ENCODE measurements at regions not wholly inside any gene's neighbourhood (a gene's known extent, or its start where the extent isn't known, plus 50 kb on each side); places are given as distances from the start of the nearest gene placed in this dataset.

- no peaks in the 10 kb centered on the region for H3K27me3 ChIP-seq (ENCODE audit: control insufficient read depth, insufficient read depth, low read length)
- H3K4me3 ChIP-seq (ENCODE audit: low read length): no peak overlapping the region
- DNase-seq (ENCODE audit: low read depth, low spot score): no peak
- no peaks in the 10 kb centered on the region for H3K9me3 ChIP-seq (ENCODE audit: control insufficient read depth, insufficient read depth, low read length)
- no peaks in the 10 kb centered on the region for H3K4me1 ChIP-seq (ENCODE audit: control insufficient read depth, insufficient read depth, low read length)
- no peaks in the 10 kb centered on the region for H3K36me3 ChIP-seq (ENCODE audit: control insufficient read depth, insufficient read depth, low read length)
- no CpG with 5 or more reads among the region's 3 CpGs for WGBS (ENCODE audit: insufficient coverage, insufficient read length)
- no peak overlapping the region for H3K27ac ChIP-seq (ENCODE audit: low read length)
Measured at GRCh38 chr5:2891781-2892180, 140.3 kb upstream of the IRX2 start.

GRCh38 chr5:2890011-2890410 lies 138.5 kb upstream of the IRX2 start:
- Histone ChIP-seq H3K4me1 (ENCODE audit: control insufficient read depth, insufficient read depth, low read length) (no peaks in the 10 kb centered on the region), H3K4me3 (ENCODE audit: low read length) (no peak overlapping the region), H3K27ac (ENCODE audit: low read length) (no peak overlapping the region), H3K36me3 (ENCODE audit: control insufficient read depth, insufficient read depth, low read length) (no peaks in the 10 kb centered on the region), H3K27me3 (ENCODE audit: control insufficient read depth, insufficient read depth, low read length) (no peaks in the 10 kb centered on the region), H3K9me3 (ENCODE audit: control insufficient read depth, insufficient read depth, low read length) (no peaks in the 10 kb centered on the region)
- no peak for DNase-seq (ENCODE audit: low read depth, low spot score)
- no CpG with 5 or more reads among the region's 14 CpGs for WGBS (ENCODE audit: insufficient coverage, insufficient read length)

- H3K27me3 ChIP-seq (ENCODE audit: control insufficient read depth, insufficient read depth, low read length): no peaks in the 10 kb centered on the region
- H3K4me3 ChIP-seq (ENCODE audit: low read length): no peak overlapping the region
- no peaks in the 10 kb centered on the region for H3K36me3 ChIP-seq (ENCODE audit: control insufficient read depth, insufficient read depth, low read length)
- H3K9me3 ChIP-seq (ENCODE audit: control insufficient read depth, insufficient read depth, low read length): no peaks in the 10 kb centered on the region
- no peaks in the 10 kb centered on the region for H3K4me1 ChIP-seq (ENCODE audit: control insufficient read depth, insufficient read depth, low read length)
- no peak overlapping the region for H3K27ac ChIP-seq (ENCODE audit: low read length)
- no peak for DNase-seq (ENCODE audit: low read depth, low spot score)
- WGBS (ENCODE audit: insufficient coverage, insufficient read length): no CpG with 5 or more reads among the region's 5 CpGs
Measured at GRCh38 chr5:2888520-2889060, 137.1 kb upstream of the IRX2 start.

- no peaks in the 10 kb centered on the region for H3K36me3 ChIP-seq (ENCODE audit: control insufficient read depth, insufficient read depth, low read length)
- WGBS (ENCODE audit: insufficient coverage, insufficient read length): no CpG with 5 or more reads among the region's 7 CpGs
- no peak overlapping the region for H3K4me3 ChIP-seq (ENCODE audit: low read length)
- H3K27me3 ChIP-seq (ENCODE audit: control insufficient read depth, insufficient read depth, low read length): no peaks in the 10 kb centered on the region
- H3K4me1 ChIP-seq (ENCODE audit: control insufficient read depth, insufficient read depth, low read length): no peaks in the 10 kb centered on the region
- H3K27ac ChIP-seq (ENCODE audit: low read length): no peak overlapping the region
- no peak for DNase-seq (ENCODE audit: low read depth, low spot score)
- H3K9me3 ChIP-seq (ENCODE audit: control insufficient read depth, insufficient read depth, low read length): no peaks in the 10 kb centered on the region
Measured at GRCh38 chr5:2887481-2888348, 136.2 kb upstream of the IRX2 start.

GRCh38 chr5:2886531-2886930 lies 135.1 kb upstream of the IRX2 start:
- Histone ChIP-seq H3K9me3 (ENCODE audit: control insufficient read depth, insufficient read depth, low read length) (no peaks in the 10 kb centered on the region), H3K36me3 (ENCODE audit: control insufficient read depth, insufficient read depth, low read length) (no peaks in the 10 kb centered on the region), H3K27ac (ENCODE audit: low read length) (no peak overlapping the region), H3K27me3 (ENCODE audit: control insufficient read depth, insufficient read depth, low read length) (no peaks in the 10 kb centered on the region), H3K4me3 (ENCODE audit: low read length) (no peak overlapping the region), H3K4me1 (ENCODE audit: control insufficient read depth, insufficient read depth, low read length) (no peaks in the 10 kb centered on the region)
- no peak for DNase-seq (ENCODE audit: low read depth, low spot score)
- WGBS (ENCODE audit: insufficient coverage, insufficient read length): no CpG with 5 or more reads among the region's 3 CpGs

DNA sequence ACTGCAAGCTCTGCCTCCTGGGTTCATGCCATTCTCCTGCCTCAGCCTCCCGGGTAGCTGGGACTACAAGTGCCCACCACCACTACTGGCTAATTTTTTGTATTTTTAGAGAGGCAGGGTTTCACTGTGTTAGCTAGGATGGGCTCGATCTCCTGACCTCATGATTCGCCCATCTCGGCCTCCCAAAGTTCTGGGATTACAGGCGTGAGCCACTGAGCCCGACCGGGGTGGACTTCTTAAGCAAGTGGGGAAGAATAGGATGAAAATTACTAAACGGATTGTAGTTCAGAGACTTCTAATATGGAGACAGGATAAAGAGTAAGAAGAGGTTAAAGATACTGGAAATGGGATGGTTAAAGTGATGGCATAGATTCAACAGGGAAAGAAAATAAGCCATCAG lies 132.3 kb upstream of the IRX2 start:
- Histone ChIP-seq H3K36me3 (ENCODE audit: control insufficient read depth, insufficient read depth, low read length) (no peaks in the 10 kb centered on the region), H3K4me3 (ENCODE audit: low read length) (no peak overlapping the region), H3K9me3 (ENCODE audit: control insufficient read depth, insufficient read depth, low read length) (no peaks in the 10 kb centered on the region), H3K27me3 (ENCODE audit: control insufficient read depth, insufficient read depth, low read length) (no peaks in the 10 kb centered on the region), H3K27ac (ENCODE audit: low read length) (no peak overlapping the region), H3K4me1 (ENCODE audit: control insufficient read depth, insufficient read depth, low read length) (no peaks in the 10 kb centered on the region)
- WGBS (ENCODE audit: insufficient coverage, insufficient read length): no CpG with 5 or more reads among the region's 8 CpGs
- no peak for DNase-seq (ENCODE audit: low read depth, low spot score)

- no peak overlapping the region for H3K27ac ChIP-seq (ENCODE audit: low read length)
- H3K4me1 ChIP-seq (ENCODE audit: control insufficient read depth, insufficient read depth, low read length): no peaks in the 10 kb centered on the region
- no peaks in the 10 kb centered on the region for H3K27me3 ChIP-seq (ENCODE audit: control insufficient read depth, insufficient read depth, low read length)
- no CpG with 5 or more reads among the region's 1 CpG for WGBS (ENCODE audit: insufficient coverage, insufficient read length)
- H3K4me3 ChIP-seq (ENCODE audit: low read length): no peak overlapping the region
- no peak for DNase-seq (ENCODE audit: low read depth, low spot score)
- H3K9me3 ChIP-seq (ENCODE audit: control insufficient read depth, insufficient read depth, low read length): no peaks in the 10 kb centered on the region
- H3K36me3 ChIP-seq (ENCODE audit: control insufficient read depth, insufficient read depth, low read length): no peaks in the 10 kb centered on the region
Measured at GRCh38 chr5:2879701-2880100, 128.2 kb upstream of the IRX2 start.

GRCh38 chr5:2877522-2877921 lies 126.0 kb upstream of the IRX2 start:
- H3K36me3 ChIP-seq (ENCODE audit: control insufficient read depth, insufficient read depth, low read length): no peaks in the 10 kb centered on the region
- H3K27me3 ChIP-seq (ENCODE audit: control insufficient read depth, insufficient read depth, low read length): no peaks in the 10 kb centered on the region
- no peak overlapping the region for H3K4me3 ChIP-seq (ENCODE audit: low read length)
- no peak for DNase-seq (ENCODE audit: low read depth, low spot score)
- no peaks in the 10 kb centered on the region for H3K9me3 ChIP-seq (ENCODE audit: control insufficient read depth, insufficient read depth, low read length)
- H3K4me1 ChIP-seq (ENCODE audit: control insufficient read depth, insufficient read depth, low read length): no peaks in the 10 kb centered on the region
- no CpG with 5 or more reads among the region's 5 CpGs for WGBS (ENCODE audit: insufficient coverage, insufficient read length)
- H3K27ac ChIP-seq (ENCODE audit: low read length): no peak overlapping the region

GRCh38 chr5:2876183-2876582 lies 124.7 kb upstream of the IRX2 start:
- Histone ChIP-seq H3K36me3 (ENCODE audit: control insufficient read depth, insufficient read depth, low read length) (no peaks in the 10 kb centered on the region), H3K4me1 (ENCODE audit: control insufficient read depth, insufficient read depth, low read length) (no peaks in the 10 kb centered on the region), H3K27ac (ENCODE audit: low read length) (no peak overlapping the region), H3K9me3 (ENCODE audit: control insufficient read depth, insufficient read depth, low read length) (no peaks in the 10 kb centered on the region), H3K4me3 (ENCODE audit: low read length) (no peak overlapping the region), H3K27me3 (ENCODE audit: control insufficient read depth, insufficient read depth, low read length) (no peaks in the 10 kb centered on the region)
- no CpG with 5 or more reads among the region's 6 CpGs for WGBS (ENCODE audit: insufficient coverage, insufficient read length)
- DNase-seq (ENCODE audit: low read depth, low spot score): no peak

- Histone ChIP-seq H3K9me3 (ENCODE audit: control insufficient read depth, insufficient read depth, low read length) (no peaks in the 10 kb centered on the region), H3K27me3 (ENCODE audit: control insufficient read depth, insufficient read depth, low read length) (no peaks in the 10 kb centered on the region), H3K4me3 (ENCODE audit: low read length) (no peak overlapping the region), H3K36me3 (ENCODE audit: control insufficient read depth, insufficient read depth, low read length) (no peaks in the 10 kb centered on the region), H3K4me1 (ENCODE audit: control insufficient read depth, insufficient read depth, low read length) (no peaks in the 10 kb centered on the region), H3K27ac (ENCODE audit: low read length) (no peak overlapping the region)
- no peak for DNase-seq (ENCODE audit: low read depth, low spot score)
- WGBS (ENCODE audit: insufficient coverage, insufficient read length): no CpG with 5 or more reads among the region's 6 CpGs
Measured at GRCh38 chr5:2874099-2874498, 122.6 kb upstream of the IRX2 start.

GRCh38 chr5:2872676-2873075 lies 121.2 kb upstream of the IRX2 start:
- H3K4me3 ChIP-seq (ENCODE audit: low read length): no peak overlapping the region
- no peaks in the 10 kb centered on the region for H3K9me3 ChIP-seq (ENCODE audit: control insufficient read depth, insufficient read depth, low read length)
- DNase-seq (ENCODE audit: low read depth, low spot score): no peak
- no CpG with 5 or more reads among the region's 8 CpGs for WGBS (ENCODE audit: insufficient coverage, insufficient read length)
- H3K36me3 ChIP-seq (ENCODE audit: control insufficient read depth, insufficient read depth, low read length): no peaks in the 10 kb centered on the region
- H3K27ac ChIP-seq (ENCODE audit: low read length): no peak overlapping the region
- H3K27me3 ChIP-seq (ENCODE audit: control insufficient read depth, insufficient read depth, low read length): no peaks in the 10 kb centered on the region
- no peaks in the 10 kb centered on the region for H3K4me1 ChIP-seq (ENCODE audit: control insufficient read depth, insufficient read depth, low read length)

Measured in iPS DF 6.9 (cell line).